H9 (cell line): ENCODE measurements at regions not wholly inside any gene's neighbourhood (a gene's known extent, or its start where the extent isn't known, plus 50 kb on each side); places are given as distances from the start of the nearest gene placed in this dataset.

ENCODE experiments used
- DNase-seq: peaks from one replicate; pipeline ENCODE4 v3.0.0-alpha.2; 2017
- H2AFZ ChIP-seq: one replicate; pipeline ENCODE4 v1.6.1; 2013; ENCODE audit warnings: mild to moderate bottlenecking, low read length, control low read depth, moderate library complexity
- H2AK5ac ChIP-seq: 2 replicates; pipeline ENCODE4 v1.6.1; 2013; ENCODE audit warnings: low read length, control low read depth, mixed read lengths; ENCODE audit not compliant: insufficient read length
- H2BK120ac ChIP-seq: one replicate; pipeline ENCODE4 v1.6.1; 2013; ENCODE audit warnings: low read depth, mild to moderate bottlenecking, low read length, control low read depth, inconsistent platforms; ENCODE audit not compliant: poor library complexity, severe bottlenecking
- H2BK12ac ChIP-seq: 2 replicates; pipeline ENCODE4 v1.6.1; 2013; ENCODE audit warnings: low read length, control low read depth, mixed read lengths, low read depth; ENCODE audit not compliant: insufficient read length
- H2BK15ac ChIP-seq: 2 replicates; pipeline ENCODE4 v1.6.1; 2013; ENCODE audit warnings: low read depth, low read length, control low read depth
- H2BK20ac ChIP-seq: one replicate; pipeline ENCODE4 v1.6.1; 2013; ENCODE audit warnings: low read depth, mild to moderate bottlenecking, low read length, control low read depth, inconsistent platforms; ENCODE audit not compliant: poor library complexity, severe bottlenecking
- H2BK5ac ChIP-seq: 2 replicates; pipeline ENCODE4 v1.6.1; 2013; ENCODE audit warnings: low read length, control low read depth, mixed read lengths; ENCODE audit not compliant: insufficient read length
- H3K14ac ChIP-seq: 2 replicates; pipeline ENCODE4 v1.6.1; 2013; ENCODE audit warnings: low read length, control low read depth; ENCODE audit not compliant: insufficient read depth
- H3K18ac ChIP-seq: 2 replicates; pipeline ENCODE4 v1.6.1; 2013; ENCODE audit warnings: low read depth, mild to moderate bottlenecking, mixed read lengths, low read length, control low read depth; ENCODE audit not compliant: insufficient read length
- H3K23ac ChIP-seq: 2 replicates; pipeline ENCODE4 v1.6.1; 2013; ENCODE audit warnings: low read length, control low read depth, mixed read lengths, low read depth; ENCODE audit not compliant: insufficient read length
- H3K23me2 ChIP-seq: 2 replicates; pipeline ENCODE4 v1.6.1; 2013; ENCODE audit warnings: low read depth, mild to moderate bottlenecking, mixed read lengths, low read length, control low read depth; ENCODE audit not compliant: insufficient read length, poor library complexity, severe bottlenecking
- H3K27ac ChIP-seq: 2 replicates; pipeline ENCODE4 v1.5.1; 2013; ENCODE audit warnings: low read length, control low read depth, mixed read lengths, low read depth; ENCODE audit not compliant: insufficient read length
- H3K27me3 ChIP-seq: 2 replicates; pipeline ENCODE4 v1.6.1; 2013; ENCODE audit warnings: low read length, control low read depth, inconsistent platforms; ENCODE audit not compliant: insufficient read depth
- H3K4ac ChIP-seq: 2 replicates; pipeline ENCODE4 v1.6.1; 2013; ENCODE audit warnings: low read depth, mild to moderate bottlenecking, control low read depth, inconsistent platforms, low read length, moderate library complexity
- H3K4me1 ChIP-seq: 2 replicates; pipeline ENCODE4 v1.6.1; 2013; ENCODE audit warnings: low read length, control low read depth, inconsistent platforms; ENCODE audit not compliant: insufficient read depth
- H3K4me2 ChIP-seq: 2 replicates; pipeline ENCODE4 v1.6.1; 2013; ENCODE audit warnings: low read length, control low read depth, mixed read lengths; ENCODE audit not compliant: insufficient read length, insufficient read depth
- H3K56ac ChIP-seq: 2 replicates; pipeline ENCODE4 v1.6.1; 2013; ENCODE audit warnings: low read depth, mild to moderate bottlenecking, mixed read lengths, low read length, control low read depth; ENCODE audit not compliant: insufficient read length
- H3K79me1 ChIP-seq: 2 replicates; pipeline ENCODE4 v1.6.1; 2013; ENCODE audit warnings: low read depth, mild to moderate bottlenecking, moderate library complexity, low read length, control low read depth, inconsistent platforms; ENCODE audit not compliant: insufficient read depth, poor library complexity, severe bottlenecking
- H3K79me2 ChIP-seq: 2 replicates; pipeline ENCODE4 v1.6.1; 2013; ENCODE audit warnings: low read length, control low read depth, inconsistent platforms; ENCODE audit not compliant: insufficient read depth
- H3K9ac ChIP-seq: 2 replicates; pipeline ENCODE4 v1.6.1; 2013; ENCODE audit warnings: low read length, control low read depth, mixed read lengths; ENCODE audit not compliant: insufficient read length; ENCODE audit errors: extremely low read depth
- H3K9me3 ChIP-seq: one replicate; pipeline ENCODE4 v1.6.1; 2013; ENCODE audit warnings: low read depth, low read length, inconsistent platforms; ENCODE audit not compliant: control insufficient read depth
- H3T11ph ChIP-seq: one replicate; pipeline ENCODE4 v1.6.1; 2013; ENCODE audit warnings: mild to moderate bottlenecking, low read length, control low read depth, inconsistent platforms
- H4K20me1 ChIP-seq: one replicate; pipeline ENCODE4 v1.6.1; 2013; ENCODE audit not compliant: control insufficient read depth, insufficient read length, insufficient read depth
- H4K5ac ChIP-seq: 2 replicates; pipeline ENCODE4 v1.6.1; 2013; ENCODE audit warnings: low read depth, mild to moderate bottlenecking, mixed read lengths, low read length, control low read depth; ENCODE audit not compliant: insufficient read length
- H4K8ac ChIP-seq: replicated peaks from 2 replicates; pipeline ENCODE4 v1.6.1; 2013; ENCODE audit warnings: low read length, control low read depth, mixed read lengths, low read depth; ENCODE audit not compliant: insufficient read length
- H4K91ac ChIP-seq: 2 replicates; pipeline ENCODE4 v1.6.1; 2013; ENCODE audit warnings: low read depth, mild to moderate bottlenecking, moderate library complexity, mixed read lengths, low read length, control low read depth; ENCODE audit not compliant: insufficient read length
- H3K27ac Mint-ChIP-seq, 3 experiments: 2 replicates in 2 of 3; 3 replicates in 1 of 3; pipeline ENCODE4 v1.8.0; 2020 to 2021; ENCODE audit warnings: mixed read lengths in 3 of 3, mild to moderate bottlenecking in 1 of 3, moderate library complexity in 1 of 3
- H3K27me3 Mint-ChIP-seq: 2 replicates; pipeline ENCODE4 v1.8.0; 2021; ENCODE audit warnings: low read depth, mild to moderate bottlenecking, moderate library complexity, mixed read lengths
- H3K36me3 Mint-ChIP-seq, 3 experiments: 2 replicates in 2 of 3; 3 replicates in 1 of 3; pipeline ENCODE4 v1.8.0; 2020 to 2021; ENCODE audit warnings: low read depth in 3 of 3, mixed read lengths in 3 of 3; ENCODE audit not compliant: insufficient read depth in 1 of 3
- H3K4me1 Mint-ChIP-seq, 2 experiments: 2 replicates each; pipeline ENCODE4 v1.8.0; 2020; ENCODE audit warnings: mixed read lengths in 2 of 2
- H3K4me3 Mint-ChIP-seq, 2 experiments: 2 replicates in 1 of 2; 3 replicates in 1 of 2; pipeline ENCODE4 v1.8.0; 2020 to 2021; ENCODE audit warnings: mild to moderate bottlenecking in 2 of 2, mixed read lengths in 2 of 2, moderate library complexity in 1 of 2
- H3K9me3 Mint-ChIP-seq, 2 experiments: 2 replicates in 1 of 2; 3 replicates in 1 of 2; pipeline ENCODE4 v1.8.0; 2020; ENCODE audit warnings: mild to moderate bottlenecking in 2 of 2, mixed read lengths in 2 of 2, moderate library complexity in 1 of 2
- CTCF ChIP-seq: fragments of 200-600 bp; sonication (generic); conservative IDR thresholded peaks from 3 replicates; pipeline ENCODE4 v1.8.0; 2021; ENCODE audit warnings: antibody characterized with exemption, mild to moderate bottlenecking
- WGBS: extraction: QIAGEN DNeasy Blood & Tissue Kit; methylation state at CpG from one replicate; pipeline ENCODE4 v1.1.7; 2013; ENCODE audit warnings: missing lambda C conversion rate, low lambda C conversion rate, mixed read lengths; ENCODE audit not compliant: insufficient read length; ENCODE audit errors: extremely low coverage; 5-methylcytosine and 5-hydroxymethylcytosine counted together

GRCh38 chr5:93126634-93127033 lies 454.4 kb downstream of the NR2F1-AS1 start:
- H3K14ac ChIP-seq, result no peak overlapping the region
- H3K27ac ChIP-seq, result no peak overlapping the region
- H3K79me2 ChIP-seq, result no peaks in the 10 kb centered on the region
- no peak overlapping the region for H3K4ac ChIP-seq
- Mint-ChIP-seq H3K9me3 (no peaks in the 10 kb centered on the region), H3K36me3 (no peaks in the 10 kb centered on the region), H3K4me1 (no peaks in the 10 kb centered on the region), H3K27ac (no peak overlapping the region), H3K4me3 (no peak overlapping the region), H3K27me3 (no peaks in the 10 kb centered on the region)
- no peak overlapping the region for H2BK5ac ChIP-seq
- no peak overlapping the region for H2BK20ac ChIP-seq
- no peak overlapping the region for H2BK15ac ChIP-seq
- H3K23ac ChIP-seq, result no peak overlapping the region
- H3K27me3 ChIP-seq, result no peaks in the 10 kb centered on the region
- H4K8ac ChIP-seq, result no peak overlapping the region
- TF ChIP-seq CTCF, result no peak
- H3K9me3 ChIP-seq, result no peaks in the 10 kb centered on the region
- no peak overlapping the region for H2BK12ac ChIP-seq
- no peak overlapping the region for H2BK120ac ChIP-seq
- H3K4me1 ChIP-seq, result no peaks in the 10 kb centered on the region
- H3K18ac ChIP-seq, result no peak overlapping the region
- no peaks in the 10 kb centered on the region for H3K23me2 ChIP-seq
- no peak overlapping the region for H3K56ac ChIP-seq
- no CpG with 5 or more reads among the region's 1 CpG for WGBS
- H4K5ac ChIP-seq, result no peak overlapping the region
- H2AK5ac ChIP-seq, result no peak overlapping the region
- H2AFZ ChIP-seq, result no peak overlapping the region
- no peak overlapping the region for H3T11ph ChIP-seq
- H4K20me1 ChIP-seq, result no peaks in the 10 kb centered on the region
- H4K91ac ChIP-seq, result no peak overlapping the region
- H3K9ac ChIP-seq, result no peak overlapping the region
- DNase-seq, result no peak
- H3K4me2 ChIP-seq, result no peak overlapping the region
- no peaks in the 10 kb centered on the region for H3K79me1 ChIP-seq
